ENCODE measurements at regions not wholly inside any gene's neighbourhood (a gene's known extent, or its start where the extent isn't known, plus 50 kb on each side); places are given as distances from the start of the nearest gene placed in this dataset.

DNA sequence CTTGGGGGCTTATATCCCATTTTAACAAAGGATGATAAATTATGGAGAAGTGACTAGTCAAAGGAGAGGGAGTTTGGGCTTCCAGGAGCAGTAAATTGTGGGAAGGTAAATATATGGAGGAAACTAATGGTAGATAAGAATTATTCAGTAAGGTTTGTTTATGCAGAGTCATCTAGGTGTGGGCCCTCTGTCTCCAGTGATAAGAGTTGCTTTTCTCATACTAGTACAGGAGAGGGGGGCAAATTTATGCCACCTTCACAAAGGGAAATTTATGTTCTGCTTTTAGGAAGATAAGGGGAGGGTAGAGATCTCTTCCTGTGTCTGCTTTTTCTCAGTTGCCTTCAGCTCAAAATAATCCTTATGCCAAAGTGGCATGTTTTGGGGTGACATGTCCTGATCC is 383.7 kb upstream of the PPP2R3A start:
- TF ChIP-seq, protein P1, sequence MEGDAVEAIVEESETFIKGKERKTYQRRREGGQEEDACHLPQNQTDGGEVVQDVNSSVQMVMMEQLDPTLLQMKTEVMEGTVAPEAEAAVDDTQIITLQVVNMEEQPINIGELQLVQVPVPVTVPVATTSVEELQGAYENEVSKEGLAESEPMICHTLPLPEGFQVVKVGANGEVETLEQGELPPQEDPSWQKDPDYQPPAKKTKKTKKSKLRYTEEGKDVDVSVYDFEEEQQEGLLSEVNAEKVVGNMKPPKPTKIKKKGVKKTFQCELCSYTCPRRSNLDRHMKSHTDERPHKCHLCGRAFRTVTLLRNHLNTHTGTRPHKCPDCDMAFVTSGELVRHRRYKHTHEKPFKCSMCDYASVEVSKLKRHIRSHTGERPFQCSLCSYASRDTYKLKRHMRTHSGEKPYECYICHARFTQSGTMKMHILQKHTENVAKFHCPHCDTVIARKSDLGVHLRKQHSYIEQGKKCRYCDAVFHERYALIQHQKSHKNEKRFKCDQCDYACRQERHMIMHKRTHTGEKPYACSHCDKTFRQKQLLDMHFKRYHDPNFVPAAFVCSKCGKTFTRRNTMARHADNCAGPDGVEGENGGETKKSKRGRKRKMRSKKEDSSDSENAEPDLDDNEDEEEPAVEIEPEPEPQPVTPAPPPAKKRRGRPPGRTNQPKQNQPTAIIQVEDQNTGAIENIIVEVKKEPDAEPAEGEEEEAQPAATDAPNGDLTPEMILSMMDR (IDR thresholded peaks at IDR 0.05), result no peak
- TF ChIP-seq POLR2A (IDR thresholded peaks at IDR 0.05), result no peak
